ENCODE measurements at regions not wholly inside any gene's neighbourhood (a gene's known extent, or its start where the extent isn't known, plus 50 kb on each side); places are given as distances from the start of the nearest gene placed in this dataset.

DNA sequence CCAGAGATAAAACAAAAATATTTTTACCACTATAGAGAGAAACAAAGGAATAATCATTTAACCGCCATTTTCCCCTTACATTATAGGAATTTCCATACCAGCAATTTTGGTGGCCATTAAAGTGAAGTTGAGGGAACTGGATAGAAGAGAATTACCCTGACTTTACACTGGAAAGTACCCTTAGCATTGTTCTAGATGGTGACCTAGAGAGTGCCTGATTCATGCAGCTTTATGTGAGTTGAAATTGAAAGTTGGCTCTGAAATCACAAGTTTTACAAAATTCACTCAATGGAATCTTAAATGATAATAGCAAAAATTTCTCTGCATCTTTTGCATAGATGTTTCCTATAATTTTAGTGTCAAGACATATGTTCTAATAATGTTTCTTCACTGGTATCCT, 55.7 kb upstream of the PREP start:
- TF ChIP-seq ZNF749 (CRISPR knock-in tag; IDR thresholded peaks at IDR 0.05; ENCODE audit: borderline replicate concordance): no peak
- WGBS (ENCODE audit: low lambda C conversion rate): 45% methylated on average over 1 of the region's 1 CpG
- no peak overlapping the region for H2AFZ ChIP-seq (ENCODE audit: low read length)
- H3K9me3 ChIP-seq (ENCODE audit: low read length): no peaks in the 10 kb centered on the region
- no peak overlapping the region for H3K9ac ChIP-seq (ENCODE audit: insufficient read depth, low read depth, low read length)
- H4K20me1 ChIP-seq (ENCODE audit: insufficient read depth, low read length): no peaks in the 10 kb centered on the region
- peaks cover 0 to 10% of the 10 kb centered on the region in 2 experiments; a peak in 2 of 5 replicates for H3K27me3 ChIP-seq (ENCODE audit: control insufficient read depth in 1 of 2, insufficient read depth in 2 of 2, low read length in 2 of 2)
- H3K36me3 ChIP-seq (replicated peaks in 1 of 2; ENCODE audit: control insufficient read depth in 1 of 2, insufficient read depth in 2 of 2, low read length in 2 of 2): no peaks in the 10 kb centered on the region
- ChIA-PET POLR2A (no interaction called here), CTCF (ENCODE audit: low intra/inter-chr PET ratio, low total read pairs) (no interaction called here)
- in situ Hi-C loops (cut with HindIII; ENCODE audit: extremely low pct_ligation_motif_present, low pct_unique_long_range_greater_than_20kb): no loop called here
- DNase-seq (ENCODE audit: low spot score): no peak
- FAIRE-seq: no peak
- ATAC-seq: no peak
- no peak overlapping the region for H3K27ac ChIP-seq (ENCODE audit: extremely low read length, insufficient read depth, low read length)
- no peak overlapping the region for H3K4me3 ChIP-seq (replicated peaks in 1 of 3; ENCODE audit: insufficient read depth in 1 of 3, low read depth in 2 of 3, low read length in 3 of 3)
- H3K79me2 ChIP-seq (ENCODE audit: insufficient read depth, low read length): no peaks in the 10 kb centered on the region
- H3K4me1 ChIP-seq (ENCODE audit: insufficient read depth, low read length): no peaks in the 10 kb centered on the region
- intact Hi-C loops (cut with micrococcal nuclease; ENCODE audit: unreplicated experiment): no loop called here
- H3K4me2 ChIP-seq (ENCODE audit: low read depth, low read length): no peak overlapping the region
- no TSS peak for BruUV-seq (replicated peaks)

DNA sequence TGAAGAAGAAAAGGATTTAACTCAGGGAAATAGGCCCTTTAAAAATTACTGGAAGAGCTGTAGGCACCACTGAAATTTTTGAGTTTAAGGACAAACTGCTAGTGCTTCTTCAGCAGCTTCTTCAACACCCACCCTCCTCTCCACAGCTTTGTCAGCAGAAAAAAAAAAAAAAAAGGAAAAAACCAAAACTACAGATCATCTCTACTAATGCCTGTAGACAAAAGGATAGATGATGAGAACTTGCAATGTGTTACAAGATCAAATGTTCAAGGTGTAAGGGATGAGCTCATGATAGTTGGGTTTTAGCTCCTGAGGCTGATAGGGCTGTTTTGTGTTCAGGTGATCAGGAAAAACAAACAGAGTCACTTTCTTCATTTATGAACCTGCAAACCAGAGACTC, 55.2 kb upstream of the PREP start:
- H2AFZ ChIP-seq (ENCODE audit: low read length): no peak overlapping the region
- in situ Hi-C loops (cut with HindIII; ENCODE audit: extremely low pct_ligation_motif_present, low pct_unique_long_range_greater_than_20kb): no loop called here
- peaks cover 0 to 10% of the 10 kb centered on the region in 2 experiments; a peak in 2 of 5 replicates for H3K27me3 ChIP-seq (ENCODE audit: control insufficient read depth in 1 of 2, insufficient read depth in 2 of 2, low read length in 2 of 2)
- no peaks in the 10 kb centered on the region for H3K36me3 ChIP-seq (replicated peaks in 1 of 2; ENCODE audit: control insufficient read depth in 1 of 2, insufficient read depth in 2 of 2, low read length in 2 of 2)
- H3K9ac ChIP-seq (ENCODE audit: insufficient read depth, low read depth, low read length): no peak overlapping the region
- H3K27ac ChIP-seq (ENCODE audit: extremely low read length, insufficient read depth, low read length): no peak overlapping the region
- intact Hi-C loops (cut with micrococcal nuclease; ENCODE audit: unreplicated experiment): no loop called here
- CTCF ChIA-PET (ENCODE audit: low intra/inter-chr PET ratio, low total read pairs): no interaction called here
- ATAC-seq (no peak), DNase-seq (ENCODE audit: low spot score) (no peak), FAIRE-seq (no peak)
- TF ChIP-seq ZNF343 (CRISPR knock-in tag; IDR thresholded peaks at IDR 0.05): no peak
- TF ChIP-seq ZNF121 (CRISPR knock-in tag; IDR thresholded peaks at IDR 0.05): no peak
- TF ChIP-seq SOX5 (CRISPR knock-in tag; IDR thresholded peaks at IDR 0.05; ENCODE audit: borderline replicate concordance): no peak
- TF ChIP-seq GTF3A (CRISPR knock-in tag; conservative IDR thresholded peaks at IDR 0.05): no peak
- no peak for TF ChIP-seq ZNF501 (CRISPR knock-in tag; IDR thresholded peaks at IDR 0.05)
- TF ChIP-seq MIER3 (CRISPR knock-in tag; IDR thresholded peaks at IDR 0.05; ENCODE audit: borderline replicate concordance): no peak
- TF ChIP-seq ZNF180 (CRISPR knock-in tag; IDR thresholded peaks at IDR 0.05; ENCODE audit: borderline replicate concordance, low read depth): no peak
- H3K79me2 ChIP-seq (ENCODE audit: insufficient read depth, low read length): no peaks in the 10 kb centered on the region
- BruUV-seq (replicated peaks): no TSS peak
- POLR2A ChIA-PET: no interaction called here
- no peaks in the 10 kb centered on the region for H3K4me1 ChIP-seq (ENCODE audit: insufficient read depth, low read length)
- H3K4me2 ChIP-seq (ENCODE audit: low read depth, low read length): no peak overlapping the region
- no peaks in the 10 kb centered on the region for H3K9me3 ChIP-seq (ENCODE audit: low read length)
- no peak overlapping the region for H3K4me3 ChIP-seq (replicated peaks in 1 of 3; ENCODE audit: insufficient read depth in 1 of 3, low read depth in 2 of 3, low read length in 3 of 3)
- no peaks in the 10 kb centered on the region for H4K20me1 ChIP-seq (ENCODE audit: insufficient read depth, low read length)
